ENCODE measurements at regions not wholly inside any gene's neighbourhood (a gene's known extent, or its start where the extent isn't known, plus 50 kb on each side); places are given as distances from the start of the nearest gene placed in this dataset.

- ChIA-PET POLR2A (no interaction called here), CTCF (interaction anchor here (1.1 kb wide), 1 partner anchor 10 kb away, joined by 4 read pairs; no protein-coding TSS in a partner anchor)
- no peak for DNase-seq
- Mint-ChIP-seq H3K4me1 (no peaks in the 10 kb centered on the region), H3K36me3 (ENCODE audit: low read depth) (peaks cover 5% of the 10 kb centered on the region), H3K9me3 (peaks cover 7% of the 10 kb centered on the region), H3K27ac (no peak overlapping the region), H3K27me3 (no peaks in the 10 kb centered on the region), H3K4me3 (no peak overlapping the region)
These were observed 75.0 kb upstream of the HAAO start for GRCh38 chr2:42867093-42868065.

GRCh38 chr2:42865884-42866881 lies 73.8 kb upstream of the HAAO start:
- POLR2A ChIA-PET, result no interaction called here
- DNase-seq, result no peak
- Mint-ChIP-seq H3K27me3 (no peaks in the 10 kb centered on the region), H3K27ac (no peak overlapping the region), H3K4me3 (no peak overlapping the region), H3K36me3 (ENCODE audit: low read depth) (peaks cover 5% of the 10 kb centered on the region), H3K9me3 (peaks cover 7% of the 10 kb centered on the region), H3K4me1 (no peaks in the 10 kb centered on the region)
- CTCF ChIA-PET, result no interaction called here

GRCh38 chr2:42864641-42865280 lies 72.4 kb upstream of the HAAO start:
- peaks cover 7% of the 10 kb centered on the region for H3K9me3 Mint-ChIP-seq
- DNase-seq, result no peak
- peaks cover 5% of the 10 kb centered on the region for H3K36me3 Mint-ChIP-seq (ENCODE audit: low read depth)
- no peaks in the 10 kb centered on the region for H3K27me3 Mint-ChIP-seq
- H3K4me3 Mint-ChIP-seq, result no peak overlapping the region
- CTCF ChIA-PET, result interaction anchor here (0.6 to 1.0 kb wide), 2 partner anchors 17 to 89 kb away, joined by 4 read pairs; no protein-coding TSS in a partner anchor
- no peak overlapping the region for H3K27ac Mint-ChIP-seq
- POLR2A ChIA-PET, result no interaction called here
- no peaks in the 10 kb centered on the region for H3K4me1 Mint-ChIP-seq

- Mint-ChIP-seq H3K36me3 (ENCODE audit: low read depth) (peaks cover 5% of the 10 kb centered on the region), H3K9me3 (peaks cover 7% of the 10 kb centered on the region), H3K27me3 (no peaks in the 10 kb centered on the region), H3K27ac (no peak overlapping the region), H3K4me3 (no peak overlapping the region), H3K4me1 (no peaks in the 10 kb centered on the region)
- no peak for DNase-seq
- ChIA-PET CTCF (interaction anchor here (1.0 kb wide), 1 partner anchor 16 kb away, joined by 4 read pairs; no protein-coding TSS in a partner anchor), POLR2A (no interaction called here)
These were observed 71.8 kb upstream of the HAAO start for GRCh38 chr2:42864222-42864621.

GRCh38 chr2:42863751-42864150 lies 71.4 kb upstream of the HAAO start:
- CTCF ChIA-PET, result no interaction called here
- Mint-ChIP-seq H3K27ac (no peak overlapping the region), H3K36me3 (ENCODE audit: low read depth) (peaks cover 2% of the 10 kb centered on the region), H3K4me3 (no peak overlapping the region), H3K27me3 (no peaks in the 10 kb centered on the region), H3K4me1 (no peaks in the 10 kb centered on the region), H3K9me3 (peaks cover 6% of the 10 kb centered on the region)
- POLR2A ChIA-PET, result no interaction called here
- DNase-seq, result no peak

- H3K4me3 Mint-ChIP-seq, result no peak overlapping the region
- POLR2A ChIA-PET, result no interaction called here
- H3K9me3 Mint-ChIP-seq, result peaks cover 3% of the 10 kb centered on the region
- DNase-seq, result no peak
- H3K36me3 Mint-ChIP-seq (ENCODE audit: low read depth), result no peaks in the 10 kb centered on the region
- no peaks in the 10 kb centered on the region for H3K27me3 Mint-ChIP-seq
- CTCF ChIA-PET, result no interaction called here
- no peak overlapping the region for H3K27ac Mint-ChIP-seq
- H3K4me1 Mint-ChIP-seq, result no peaks in the 10 kb centered on the region
These were observed 70.9 kb upstream of the HAAO start for GRCh38 chr2:42863320-42863719.

- H3K4me3 Mint-ChIP-seq, result no peak overlapping the region
- no peak overlapping the region for H3K27ac Mint-ChIP-seq
- no peaks in the 10 kb centered on the region for H3K36me3 Mint-ChIP-seq (ENCODE audit: low read depth)
- no peaks in the 10 kb centered on the region for H3K27me3 Mint-ChIP-seq
- no peak for DNase-seq
- H3K4me1 Mint-ChIP-seq, result no peaks in the 10 kb centered on the region
- H3K9me3 Mint-ChIP-seq, result peaks cover 5% of the 10 kb centered on the region
- ChIA-PET CTCF (interaction anchor here (0.9 to 1.5 kb wide), 2 partner anchors 12 to 15 kb away, joined by 3 to 5 read pairs; no protein-coding TSS in a partner anchor), POLR2A (no interaction called here)
These were observed 70.3 kb upstream of the HAAO start for GRCh38 chr2:42862669-42863185.

GRCh38 chr2:42861321-42861720 lies 68.9 kb upstream of the HAAO start:
- Mint-ChIP-seq H3K27ac (no peak overlapping the region), H3K4me1 (no peaks in the 10 kb centered on the region), H3K9me3 (peaks cover 5% of the 10 kb centered on the region), H3K36me3 (ENCODE audit: low read depth) (no peaks in the 10 kb centered on the region), H3K27me3 (no peaks in the 10 kb centered on the region), H3K4me3 (no peak overlapping the region)
- ChIA-PET CTCF (interaction anchor here (1.5 kb wide), 1 partner anchor 11 kb away, joined by 5 read pairs; no protein-coding TSS in a partner anchor), POLR2A (no interaction called here)
- no peak for DNase-seq

GRCh38 chr2:42860319-42861094 lies 68.1 kb upstream of the HAAO start:
- Mint-ChIP-seq H3K9me3 (peaks cover 5% of the 10 kb centered on the region), H3K27ac (no peak overlapping the region), H3K27me3 (no peaks in the 10 kb centered on the region), H3K36me3 (ENCODE audit: low read depth) (no peaks in the 10 kb centered on the region), H3K4me3 (no peak overlapping the region), H3K4me1 (no peaks in the 10 kb centered on the region)
- no peak for DNase-seq
- ChIA-PET POLR2A (no interaction called here), CTCF (interaction anchor here (1.3 to 1.6 kb wide), 2 partner anchors 12 to 31 kb away, joined by 4 to 8 read pairs; no protein-coding TSS in a partner anchor)

- H3K36me3 Mint-ChIP-seq (ENCODE audit: low read depth), result no peaks in the 10 kb centered on the region
- H3K4me1 Mint-ChIP-seq, result no peaks in the 10 kb centered on the region
- POLR2A ChIA-PET, result no interaction called here
- no peak for DNase-seq
- CTCF ChIA-PET, result interaction anchor here (0.6 to 1.6 kb wide), 9 partner anchors 11 to 727 kb away, joined by 3 to 8 read pairs (median 4); no protein-coding TSS in a partner anchor
- peaks cover 5% of the 10 kb centered on the region for H3K9me3 Mint-ChIP-seq
- no peaks in the 10 kb centered on the region for H3K27me3 Mint-ChIP-seq
- no peak overlapping the region for H3K4me3 Mint-ChIP-seq
- H3K27ac Mint-ChIP-seq, result no peak overlapping the region
These were observed 67.4 kb upstream of the HAAO start for GRCh38 chr2:42859791-42860190.

GRCh38 chr2:42859006-42859552 lies 66.7 kb upstream of the HAAO start:
- no peaks in the 10 kb centered on the region for H3K27me3 Mint-ChIP-seq
- peak; percentile 72 for DNase-seq

More at GRCh38 chr2:42859006-42859552, 66.7 kb upstream of the HAAO start:
- ChIA-PET CTCF (interaction anchor here (0.6 to 1.6 kb wide), 11 partner anchors 11 to 728 kb away, joined by 3 to 8 read pairs (median 4); no protein-coding TSS in a partner anchor), POLR2A (no interaction called here)
- Mint-ChIP-seq H3K9me3 (peaks cover 5% of the 10 kb centered on the region), H3K4me3 (no peak overlapping the region), H3K4me1 (no peaks in the 10 kb centered on the region), H3K36me3 (ENCODE audit: low read depth) (no peaks in the 10 kb centered on the region), H3K27ac (no peak overlapping the region)
